ENCODE measurements at regions not wholly inside any gene's neighbourhood (a gene's known extent, or its start where the extent isn't known, plus 50 kb on each side); places are given as distances from the start of the nearest gene placed in this dataset.

DNA sequence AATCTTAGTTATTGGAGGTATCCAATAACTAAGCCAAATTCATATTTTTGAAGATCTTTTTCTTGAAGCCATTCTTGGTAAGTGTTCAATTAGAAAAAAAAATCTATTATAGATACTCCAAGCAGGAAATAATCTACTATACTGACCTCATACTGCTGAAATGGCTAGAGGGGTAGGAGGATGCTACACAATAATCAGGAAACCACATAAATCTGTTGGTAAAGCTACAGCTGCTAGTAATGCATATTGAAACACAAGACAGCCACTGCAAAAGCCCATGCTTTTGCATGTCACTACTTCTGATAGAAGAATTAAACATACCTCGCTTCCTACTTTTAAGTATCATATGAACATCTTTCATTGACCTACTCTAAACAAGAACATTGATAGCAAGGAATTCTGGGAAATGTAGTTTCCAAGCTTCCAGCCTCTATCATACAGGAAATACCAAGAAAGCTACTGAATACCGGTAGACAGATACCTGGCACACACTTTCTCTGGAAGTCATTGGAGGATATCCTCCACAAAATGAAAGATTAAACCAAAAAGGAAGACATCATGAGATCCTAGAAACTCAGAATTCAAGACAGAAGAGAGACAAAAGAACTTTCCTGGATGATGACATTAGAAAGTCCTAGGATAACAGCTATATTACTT is 103.0 kb upstream of the VAV3 start:
- TF ChIP-seq RAD21 (conservative IDR thresholded peaks at IDR 0.05) (no peak), POLR2AphosphoS5 (IDR thresholded peaks at IDR 0.05) (no peak), TAF1 (IDR thresholded peaks at IDR 0.05; ENCODE audit: low read depth) (no peak)
